ENCODE measurements at regions not wholly inside any gene's neighbourhood (a gene's known extent, or its start where the extent isn't known, plus 50 kb on each side); places are given as distances from the start of the nearest gene placed in this dataset.

DNA sequence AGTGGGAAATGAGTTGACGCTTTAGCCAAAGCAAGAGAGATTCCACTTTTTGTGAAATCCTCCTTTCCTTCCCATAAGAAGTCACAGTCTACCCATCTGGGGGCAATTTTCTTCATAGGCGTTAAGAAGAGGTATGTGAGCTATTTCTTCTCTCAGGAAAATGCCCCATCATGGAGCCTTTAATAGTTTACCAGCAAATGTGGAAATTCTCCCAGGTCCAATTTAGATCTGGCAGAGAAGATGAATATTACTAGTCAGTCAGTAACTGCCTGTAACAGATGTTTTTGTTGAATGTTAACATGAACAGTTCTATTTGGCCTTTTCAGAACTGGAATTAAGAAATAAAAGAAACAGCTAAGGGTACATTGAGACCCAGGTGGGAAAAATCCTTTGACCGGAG, 156.4 kb upstream of the RFX3 start (continued):
- TF ChIP-seq, protein P1, sequence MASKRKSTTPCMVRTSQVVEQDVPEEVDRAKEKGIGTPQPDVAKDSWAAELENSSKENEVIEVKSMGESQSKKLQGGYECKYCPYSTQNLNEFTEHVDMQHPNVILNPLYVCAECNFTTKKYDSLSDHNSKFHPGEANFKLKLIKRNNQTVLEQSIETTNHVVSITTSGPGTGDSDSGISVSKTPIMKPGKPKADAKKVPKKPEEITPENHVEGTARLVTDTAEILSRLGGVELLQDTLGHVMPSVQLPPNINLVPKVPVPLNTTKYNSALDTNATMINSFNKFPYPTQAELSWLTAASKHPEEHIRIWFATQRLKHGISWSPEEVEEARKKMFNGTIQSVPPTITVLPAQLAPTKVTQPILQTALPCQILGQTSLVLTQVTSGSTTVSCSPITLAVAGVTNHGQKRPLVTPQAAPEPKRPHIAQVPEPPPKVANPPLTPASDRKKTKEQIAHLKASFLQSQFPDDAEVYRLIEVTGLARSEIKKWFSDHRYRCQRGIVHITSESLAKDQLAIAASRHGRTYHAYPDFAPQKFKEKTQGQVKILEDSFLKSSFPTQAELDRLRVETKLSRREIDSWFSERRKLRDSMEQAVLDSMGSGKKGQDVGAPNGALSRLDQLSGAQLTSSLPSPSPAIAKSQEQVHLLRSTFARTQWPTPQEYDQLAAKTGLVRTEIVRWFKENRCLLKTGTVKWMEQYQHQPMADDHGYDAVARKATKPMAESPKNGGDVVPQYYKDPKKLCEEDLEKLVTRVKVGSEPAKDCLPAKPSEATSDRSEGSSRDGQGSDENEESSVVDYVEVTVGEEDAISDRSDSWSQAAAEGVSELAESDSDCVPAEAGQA (IDR thresholded peaks at IDR 0.05; ENCODE audit: low read depth), result no peak
- TF ChIP-seq, protein P1 (CRISPR knock-in tag; IDR thresholded peaks at IDR 0.05; ENCODE audit: borderline replicate concordance), result no peak
- TF ChIP-seq, protein P2, sequence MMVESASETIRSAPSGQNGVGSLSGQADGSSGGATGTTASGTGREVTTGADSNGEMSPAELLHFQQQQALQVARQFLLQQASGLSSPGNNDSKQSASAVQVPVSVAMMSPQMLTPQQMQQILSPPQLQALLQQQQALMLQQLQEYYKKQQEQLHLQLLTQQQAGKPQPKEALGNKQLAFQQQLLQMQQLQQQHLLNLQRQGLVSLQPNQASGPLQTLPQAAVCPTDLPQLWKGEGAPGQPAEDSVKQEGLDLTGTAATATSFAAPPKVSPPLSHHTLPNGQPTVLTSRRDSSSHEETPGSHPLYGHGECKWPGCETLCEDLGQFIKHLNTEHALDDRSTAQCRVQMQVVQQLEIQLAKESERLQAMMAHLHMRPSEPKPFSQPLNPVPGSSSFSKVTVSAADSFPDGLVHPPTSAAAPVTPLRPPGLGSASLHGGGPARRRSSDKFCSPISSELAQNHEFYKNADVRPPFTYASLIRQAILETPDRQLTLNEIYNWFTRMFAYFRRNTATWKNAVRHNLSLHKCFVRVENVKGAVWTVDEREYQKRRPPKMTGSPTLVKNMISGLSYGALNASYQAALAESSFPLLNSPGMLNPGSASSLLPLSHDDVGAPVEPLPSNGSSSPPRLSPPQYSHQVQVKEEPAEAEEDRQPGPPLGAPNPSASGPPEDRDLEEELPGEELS (CRISPR knock-in tag; IDR thresholded peaks at IDR 0.05), result no peak
- TF ChIP-seq TARDBP (CRISPR knock-in tag; IDR thresholded peaks at IDR 0.05) (no peak), CHCHD3 (CRISPR knock-in tag; IDR thresholded peaks at IDR 0.05) (no peak), MYNN (CRISPR knock-in tag; IDR thresholded peaks at IDR 0.05; ENCODE audit: low read depth) (no peak)

Data from HepG2 (cell line).